VCaP (cell line): ENCODE measurements at regions not wholly inside any gene's neighbourhood (a gene's known extent, or its start where the extent isn't known, plus 50 kb on each side); places are given as distances from the start of the nearest gene placed in this dataset.
A peak's percentile ranks its signal among the peaks of the same experiment; 100 is the strongest.

Source experiments
- H3K27ac ChIP-seq: fragments of 450-650 bp; 2 replicates; pipeline ENCODE4 v1.5.1; 2017
- CTCF ChIP-seq: fragments of 450-650 bp; conservative IDR thresholded peaks from 2 replicates; pipeline ENCODE4 v1.5.1; 2017; ENCODE audit warnings: mild to moderate bottlenecking, moderate library complexity

GRCh38 chr3:152629363-152630122 is 205.4 kb upstream of the P2RY1 start:
- H3K27ac ChIP-seq: no peak overlapping the region
- TF ChIP-seq CTCF: no peak

GRCh38 chr3:152635389-152635788 is 199.5 kb upstream of the P2RY1 start:
- no peak overlapping the region for H3K27ac ChIP-seq
- no peak for TF ChIP-seq CTCF

- TF ChIP-seq CTCF: no peak
These were observed 198.3 kb upstream of the P2RY1 start for GRCh38 chr3:152636651-152637050.

GRCh38 chr3:152638214-152638613 is 196.7 kb upstream of the P2RY1 start:
- no peak for TF ChIP-seq CTCF
- peak overlapping the region; percentile 31; the same call in 1 of the 2 replicates for H3K27ac ChIP-seq

More at GRCh38 chr3:152636651-152637050, 198.3 kb upstream of the P2RY1 start:
- H3K27ac ChIP-seq: no peak overlapping the region

- no peak for TF ChIP-seq CTCF
- peak overlapping the region; percentile 31 for H3K27ac ChIP-seq
These were observed 196.1 kb upstream of the P2RY1 start for GRCh38 chr3:152638707-152639450.

GRCh38 chr3:152641198-152641597 is 193.7 kb upstream of the P2RY1 start:
- no peak overlapping the region for H3K27ac ChIP-seq
- TF ChIP-seq CTCF: no peak

GRCh38 chr3:152642658-152643057 is 192.3 kb upstream of the P2RY1 start:
- TF ChIP-seq CTCF: no peak
- H3K27ac ChIP-seq: no peak overlapping the region
